ENCODE measurements at regions not wholly inside any gene's neighbourhood (a gene's known extent, or its start where the extent isn't known, plus 50 kb on each side); places are given as distances from the start of the nearest gene placed in this dataset.
A peak's percentile ranks its signal among the peaks of the same experiment; 100 is the strongest.

DNA sequence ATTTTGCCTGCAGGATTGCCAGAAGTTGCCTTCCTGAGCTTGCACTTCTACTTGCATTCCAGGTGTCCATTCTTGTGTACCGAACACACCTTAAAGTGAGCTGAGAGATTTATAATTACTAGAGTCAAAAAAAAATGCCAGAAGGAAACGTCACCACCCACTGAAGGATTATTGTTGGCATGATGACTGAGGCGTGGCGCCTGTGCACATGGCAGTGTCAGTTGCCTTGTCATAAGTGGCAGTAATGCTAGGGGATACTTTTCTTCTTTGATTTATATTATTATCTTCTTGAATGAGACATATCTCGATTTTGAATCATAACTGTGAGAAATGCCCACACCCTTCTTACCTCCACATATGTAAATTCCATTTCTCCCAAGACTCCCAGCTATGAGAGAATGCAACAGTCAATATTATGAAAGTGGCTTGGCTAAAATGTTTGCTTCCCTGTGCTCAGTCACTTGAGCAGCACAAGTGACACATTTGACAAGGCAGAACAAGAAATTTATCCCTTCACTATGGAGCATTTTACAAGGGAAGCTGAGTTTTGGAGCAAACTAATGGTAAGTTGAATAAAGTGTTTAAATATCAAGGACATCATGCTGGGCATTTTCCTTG, 149.5 kb upstream of the SASH1 start:
- peak; percentile 25 for DNase-seq (ENCODE audit: low spot score)

DNA sequence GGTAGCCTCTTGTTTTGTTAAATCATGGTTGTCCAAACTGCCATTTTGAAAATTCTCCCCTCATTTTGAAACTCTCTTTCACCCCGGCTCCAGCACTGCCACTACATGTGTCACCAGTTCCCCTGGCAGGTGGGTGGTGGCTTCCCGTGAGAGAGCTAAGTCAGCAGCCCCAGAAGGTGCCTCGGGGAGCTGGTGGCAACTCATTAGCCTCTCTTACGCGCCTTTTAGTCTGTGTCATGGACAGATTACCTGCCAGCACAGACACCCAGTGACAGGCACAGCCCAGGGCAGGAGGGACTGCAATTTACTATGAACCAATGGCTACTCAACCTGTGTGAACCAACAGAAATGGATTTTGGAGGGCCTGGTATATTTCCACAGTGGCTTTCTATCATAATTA, 147.1 kb upstream of the SASH1 start:
- no peak for FAIRE-seq

More for the DNA sequence above, 149.5 kb upstream of the SASH1 start:
- FAIRE-seq = no peak

DNA sequence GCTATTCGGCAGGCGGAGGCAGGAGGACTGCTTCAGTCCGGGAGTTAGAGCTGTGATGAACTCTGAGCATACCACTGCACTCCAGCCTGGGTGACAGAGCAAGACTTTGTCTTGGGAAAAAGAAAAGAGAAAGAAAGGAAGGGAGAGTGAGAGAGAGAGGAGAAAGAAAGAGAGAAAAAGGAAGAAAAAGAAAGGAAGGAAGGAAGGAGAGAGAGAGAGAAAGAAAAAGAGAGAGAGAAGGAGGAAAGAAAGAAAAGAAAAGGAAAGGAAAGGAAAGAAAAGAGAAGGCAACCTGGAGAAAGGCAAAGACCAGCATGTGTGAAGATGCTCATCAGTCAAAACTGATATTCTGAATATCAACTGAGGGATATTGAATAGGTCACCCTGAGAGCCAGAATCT, 143.1 kb upstream of the SASH1 start:
- FAIRE-seq = no peak

More for the DNA sequence above, 147.1 kb upstream of the SASH1 start:
- DNase-seq (ENCODE audit: low spot score) = no peak

DNA sequence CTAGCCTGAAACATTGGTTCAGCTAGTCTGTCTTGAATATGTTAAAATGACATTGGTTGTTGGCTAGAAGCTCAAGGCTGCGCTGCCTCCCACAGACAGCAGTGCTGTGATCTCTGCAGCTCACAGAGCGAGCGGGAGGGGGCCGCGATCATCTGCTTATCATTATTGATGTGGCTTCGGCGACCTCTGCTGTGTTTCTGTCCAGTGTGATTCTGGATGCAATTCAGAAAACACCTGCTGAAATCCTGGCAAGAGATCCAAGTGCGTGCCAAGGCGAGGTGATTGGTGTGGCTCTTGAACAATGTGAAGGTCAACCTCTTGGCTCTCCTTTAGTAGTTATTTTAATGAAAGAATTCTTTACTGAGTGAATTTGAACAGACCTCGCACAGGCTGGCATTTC, 142.3 kb upstream of the SASH1 start:
- no peak for DNase-seq (ENCODE audit: low spot score)

More for the DNA sequence above, 143.1 kb upstream of the SASH1 start:
- no peak for DNase-seq (ENCODE audit: low spot score)

DNA sequence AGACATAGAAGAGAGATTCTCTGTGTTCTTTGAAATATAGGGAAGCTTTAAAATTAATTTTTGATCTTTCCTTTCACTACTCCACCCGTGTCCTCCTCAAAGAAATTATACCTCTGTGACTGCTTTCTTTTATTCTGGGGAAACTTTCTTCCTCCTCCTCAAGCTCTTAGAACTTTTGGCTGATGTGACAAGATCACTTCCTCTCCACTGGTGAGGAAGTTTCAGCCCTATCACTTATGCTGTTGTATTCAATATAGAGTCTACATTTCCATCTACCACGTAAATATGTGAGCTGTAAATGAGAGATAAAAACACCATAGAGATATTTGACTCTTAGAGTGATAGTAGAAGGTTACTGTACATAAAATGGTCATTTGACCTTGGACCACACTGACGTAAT, 141.9 kb upstream of the SASH1 start:
- DNase-seq (ENCODE audit: low spot score) = no peak
- FAIRE-seq = no peak

More for the DNA sequence above, 142.3 kb upstream of the SASH1 start:
- no peak for FAIRE-seq

DNA sequence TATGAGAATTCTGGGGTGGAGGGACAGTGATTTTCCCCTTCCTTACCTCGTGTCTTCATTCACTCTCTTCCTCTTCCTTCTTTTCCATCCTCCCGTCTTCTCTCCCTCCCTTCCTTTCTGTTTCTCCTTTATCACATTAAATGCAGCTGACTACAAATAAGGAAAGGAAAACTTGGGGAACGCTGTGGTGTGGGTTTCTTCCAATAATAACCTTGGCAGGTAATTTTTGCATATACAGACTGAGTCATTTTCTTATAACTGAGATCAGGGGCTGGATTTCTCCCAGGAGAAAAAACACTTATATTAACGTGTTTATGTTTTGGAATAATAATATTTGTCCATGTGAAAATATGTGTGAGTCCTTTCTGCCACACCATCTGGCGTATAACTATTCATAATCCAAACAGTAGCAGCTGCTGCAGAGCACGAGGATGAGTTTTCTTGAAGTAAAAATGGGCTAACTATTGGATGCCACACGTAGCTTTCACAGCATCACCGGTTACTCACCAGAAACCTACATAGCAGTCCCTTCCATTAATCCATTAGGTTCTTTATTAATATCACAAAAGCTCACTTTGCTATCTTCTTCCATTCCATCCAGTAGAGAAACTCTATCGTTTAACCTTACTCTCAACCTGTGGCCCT, 139.2 kb upstream of the SASH1 start:
- no peak for FAIRE-seq
- DNase-seq (ENCODE audit: low spot score) = no peak

DNA sequence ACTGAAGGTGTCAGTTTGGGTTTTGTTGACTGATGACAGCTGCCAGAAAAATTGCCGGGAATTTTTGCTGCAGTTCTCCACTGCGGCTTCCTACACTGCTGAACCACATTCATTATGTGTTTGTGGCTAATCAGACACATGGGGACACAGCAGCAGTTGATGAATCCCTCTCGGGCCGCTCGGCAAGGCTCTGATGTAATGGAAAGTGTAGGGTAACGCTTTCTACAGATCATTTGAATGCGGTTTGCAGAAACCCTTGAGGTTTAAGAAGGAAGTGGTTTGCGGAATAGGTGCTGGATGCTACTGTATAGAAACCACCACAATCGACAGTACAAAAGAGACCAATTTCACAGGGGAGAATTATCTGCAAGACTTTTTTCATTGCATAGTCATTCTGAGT, 138.7 kb upstream of the SASH1 start:
- DNase-seq (ENCODE audit: low spot score) (peak; percentile 61), FAIRE-seq (peak; percentile 42)

DNA sequence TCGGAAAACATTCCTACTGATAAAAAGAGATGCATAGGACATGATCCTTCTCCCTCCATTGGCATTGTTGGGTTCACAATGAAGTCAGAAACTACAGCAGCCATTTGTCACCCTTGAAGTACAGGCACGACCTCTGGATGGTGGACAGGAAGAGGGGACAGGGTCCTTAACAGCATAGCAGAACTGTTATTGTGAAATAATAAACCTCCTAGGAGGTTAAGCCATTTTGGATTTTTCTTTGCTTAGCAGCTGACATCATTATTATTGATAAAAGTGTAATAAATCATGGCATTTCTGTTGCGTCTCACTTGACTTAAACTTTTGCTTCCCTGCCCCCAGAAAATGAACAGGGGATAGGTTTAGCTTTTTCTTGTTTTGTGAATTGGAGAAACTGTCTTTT, 134.3 kb upstream of the SASH1 start:
- no peak for FAIRE-seq
- no peak for DNase-seq (ENCODE audit: low spot score)

DNA sequence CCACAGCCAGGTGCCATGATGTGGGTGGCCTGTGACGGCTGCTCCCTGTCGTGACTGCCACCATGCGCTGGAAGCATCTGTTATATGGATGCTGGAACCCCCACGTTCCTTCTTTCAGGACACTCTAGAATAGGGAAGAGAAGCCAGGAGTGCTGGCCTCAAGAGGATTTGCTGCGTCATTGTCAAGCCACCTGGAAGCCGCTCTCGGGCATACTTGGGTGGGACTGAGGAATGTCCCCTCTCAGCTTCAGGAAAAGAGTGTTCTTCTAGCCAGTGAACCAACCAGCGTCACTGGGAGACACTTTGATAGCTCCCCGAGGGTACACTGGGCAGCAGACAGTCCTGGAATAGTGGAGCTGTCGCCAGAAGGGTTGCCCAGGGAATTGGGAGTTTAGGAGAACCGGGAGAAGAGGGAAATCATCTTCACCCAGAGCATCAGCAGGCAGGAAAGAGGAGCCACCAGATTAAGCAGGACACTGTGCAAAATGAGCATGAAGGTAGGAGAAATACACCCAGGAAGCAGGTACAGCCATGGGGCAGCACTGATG, 130.8 kb upstream of the SASH1 start:
- DNase-seq (ENCODE audit: low spot score) = no peak
- no peak for FAIRE-seq

DNA sequence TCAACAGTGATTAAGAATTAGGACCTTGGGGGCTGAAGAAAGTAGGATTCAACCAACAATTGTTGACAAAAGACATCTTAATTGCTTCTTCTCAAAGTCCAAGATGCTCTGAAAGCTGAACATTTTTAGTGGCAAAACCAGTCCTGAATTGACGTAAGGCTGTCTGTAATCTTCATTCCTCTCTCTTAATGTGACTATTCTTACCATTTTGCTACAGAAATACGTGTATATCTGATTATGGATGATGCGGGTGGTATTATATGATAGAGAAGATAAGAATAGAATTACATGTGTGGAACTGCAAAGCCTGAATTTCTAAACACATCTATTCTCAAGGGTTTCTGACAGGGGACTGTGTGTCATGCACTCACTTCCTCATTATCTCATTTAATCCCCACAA, 130.3 kb upstream of the SASH1 start:
- FAIRE-seq (no peak), DNase-seq (ENCODE audit: low spot score) (no peak)

DNA sequence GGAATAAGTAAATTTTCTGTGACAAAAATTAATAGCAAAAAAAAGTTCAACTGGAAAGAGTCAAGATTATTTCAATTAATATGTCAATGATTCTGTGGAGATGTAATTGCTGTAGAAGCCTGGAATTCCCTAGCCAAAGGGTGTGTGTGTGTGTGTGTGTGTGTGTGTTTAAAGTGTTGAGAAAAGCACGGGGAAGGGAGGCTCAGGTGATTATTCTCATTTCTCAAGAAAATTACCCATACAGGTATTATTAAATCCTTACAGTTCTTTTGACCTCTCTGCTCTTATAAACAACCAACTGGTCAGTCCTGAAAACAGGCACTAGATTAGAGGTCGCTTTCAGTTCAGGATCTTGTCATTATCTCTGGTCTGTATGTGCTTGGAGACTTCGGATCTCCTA, 129.3 kb upstream of the SASH1 start:
- FAIRE-seq (no peak), DNase-seq (ENCODE audit: low spot score) (no peak)

DNA sequence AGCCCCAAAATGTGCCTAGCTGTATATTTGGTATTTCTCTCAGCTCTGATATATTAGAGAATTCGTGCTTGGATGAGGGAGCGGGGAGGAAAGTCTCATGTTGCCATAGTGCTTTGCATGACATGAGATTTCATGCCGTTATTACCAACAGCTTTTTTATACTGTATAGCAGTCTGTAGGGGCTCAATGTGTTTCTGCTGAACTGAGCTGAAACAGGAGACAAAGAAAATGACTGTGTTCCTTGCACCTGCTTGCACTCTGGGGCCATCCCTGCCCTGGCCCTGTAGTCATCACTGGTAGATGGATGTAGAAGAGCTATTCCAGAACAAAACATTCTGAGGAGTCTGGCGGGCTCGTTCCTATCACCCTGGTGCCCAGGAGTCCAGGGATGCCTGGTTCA, 128.0 kb upstream of the SASH1 start:
- DNase-seq (ENCODE audit: low spot score) (no peak), FAIRE-seq (no peak)

DNA sequence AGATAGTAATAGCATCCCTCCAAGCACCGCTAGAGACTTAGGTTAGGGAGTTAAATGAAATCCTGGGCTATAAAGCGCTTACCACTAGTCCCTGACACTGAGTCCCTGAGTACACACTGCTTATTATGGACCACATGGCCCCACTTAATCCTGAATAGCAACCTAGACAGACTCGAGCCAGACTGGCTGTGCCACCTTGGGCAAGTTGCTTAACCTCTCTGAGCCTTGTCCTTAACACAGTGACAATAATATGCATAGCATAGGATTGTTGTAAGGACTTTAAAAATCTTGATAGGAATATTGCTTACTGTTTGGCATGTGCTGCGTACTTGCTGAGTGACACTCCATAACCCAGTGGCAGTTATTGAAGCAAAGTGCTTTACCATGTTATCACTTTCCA, 125.6 kb upstream of the SASH1 start:
- FAIRE-seq (no peak), DNase-seq (ENCODE audit: low spot score) (no peak)

DNA sequence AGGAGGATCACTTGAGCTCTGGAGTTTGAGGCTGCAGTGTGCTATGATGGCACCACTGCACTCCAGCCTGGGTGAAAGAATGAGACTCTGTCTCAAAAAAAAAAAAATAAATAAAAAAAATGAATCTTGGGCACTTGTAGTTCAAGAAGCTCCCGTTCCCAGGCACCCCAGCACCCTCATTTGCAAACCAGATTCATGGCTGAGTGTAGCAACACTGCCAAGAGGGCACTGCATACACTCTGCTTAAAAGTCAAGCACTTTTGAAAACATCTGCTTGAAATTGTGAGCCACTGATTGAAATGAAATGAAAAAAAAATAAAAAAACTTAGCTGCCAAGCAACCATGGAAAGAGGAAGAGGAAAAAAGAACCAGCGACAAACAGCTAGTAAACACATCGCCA, 124.7 kb upstream of the SASH1 start:
- DNase-seq (ENCODE audit: low spot score) (no peak), FAIRE-seq (no peak)

DNA sequence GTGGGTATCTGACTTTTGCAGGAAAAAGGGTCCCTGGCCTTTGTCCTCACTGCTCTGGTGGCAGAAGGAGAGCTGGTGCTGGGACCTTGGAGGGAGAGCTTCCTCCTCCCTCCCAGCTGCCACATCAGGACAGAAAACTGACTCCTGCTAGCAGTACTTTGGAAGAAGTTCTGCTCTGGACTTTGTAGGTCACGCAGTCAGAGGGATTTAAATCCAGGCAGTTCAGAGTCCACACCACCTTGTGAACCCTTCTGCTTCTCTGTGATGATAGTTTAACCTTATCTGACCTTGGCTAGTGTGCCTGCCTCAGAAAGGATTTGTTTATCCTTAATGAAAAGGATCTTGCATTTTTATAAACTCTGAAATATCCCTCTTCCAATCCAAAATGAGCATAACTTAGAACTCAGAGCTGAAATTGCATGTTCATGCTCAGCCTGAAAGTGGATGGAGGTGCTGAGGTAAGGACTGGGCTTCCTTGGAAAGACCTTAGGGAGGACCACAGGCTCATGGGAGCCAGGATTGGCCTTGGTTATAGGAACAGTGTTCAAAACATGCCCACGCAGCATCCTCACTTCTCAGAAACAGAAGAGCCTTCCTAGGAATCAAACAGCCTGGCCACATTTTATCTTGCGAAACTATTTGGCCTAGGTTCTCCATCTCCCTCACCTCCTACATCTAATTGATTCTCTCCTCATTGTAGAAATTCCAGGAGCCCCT, 123.9 kb upstream of the SASH1 start:
- DNase-seq (ENCODE audit: low spot score) (no peak), FAIRE-seq (no peak)

DNA sequence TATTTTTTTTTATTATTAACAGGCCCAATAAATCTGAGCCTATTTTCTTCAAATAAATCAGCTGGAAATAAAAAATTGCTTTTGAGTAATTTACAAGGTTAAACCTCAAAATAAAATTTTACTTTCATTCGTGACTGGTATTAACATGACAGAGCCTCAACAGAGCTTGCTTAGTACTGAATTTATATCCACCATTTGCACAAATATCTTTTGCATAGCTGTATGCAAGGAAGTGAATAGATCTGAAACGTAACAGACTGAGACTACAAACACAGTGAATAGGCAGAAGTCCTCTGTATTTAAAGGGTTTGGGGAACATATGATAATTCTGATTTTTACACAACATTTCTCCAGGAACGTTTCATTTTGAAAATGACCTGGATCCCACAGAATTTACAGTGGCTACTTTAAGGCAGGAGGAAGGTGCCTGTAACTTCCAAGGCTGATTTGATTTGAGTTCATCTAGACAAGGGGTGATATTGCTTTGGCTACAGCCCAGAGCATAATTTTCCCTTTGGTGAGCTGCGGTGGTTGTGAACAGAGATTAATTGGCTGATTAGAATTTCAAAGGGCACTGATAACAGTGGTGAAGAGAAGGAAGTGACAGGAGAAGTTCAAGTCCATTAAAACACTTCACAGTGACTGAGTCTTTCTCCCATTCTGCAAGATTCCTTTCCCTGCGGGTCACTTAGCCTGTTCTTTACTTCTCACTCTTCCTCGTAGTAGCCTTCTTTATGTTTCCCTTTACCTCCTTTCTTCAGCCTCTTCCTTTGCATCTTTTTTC, 121.2 kb upstream of the SASH1 start:
- DNase-seq (ENCODE audit: low spot score) (no peak), FAIRE-seq (no peak)

DNA sequence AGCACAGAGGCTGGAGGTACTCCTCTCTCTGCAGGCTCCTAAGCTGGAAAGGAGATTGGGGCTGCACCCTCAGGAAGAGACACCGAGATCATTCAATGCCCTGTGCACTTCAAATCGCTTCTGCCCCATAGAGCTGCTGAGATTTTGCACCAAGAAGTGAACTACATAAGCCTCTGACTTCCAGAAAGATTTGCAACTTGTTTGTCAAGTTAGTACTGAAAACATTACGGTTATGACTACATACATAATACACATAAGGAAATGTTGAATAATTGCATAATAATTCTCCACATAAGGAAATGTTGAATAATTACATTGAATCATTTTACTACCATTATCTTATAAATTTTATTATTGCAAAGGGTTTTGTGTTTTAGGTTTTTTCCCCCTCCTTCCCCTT, 120.3 kb upstream of the SASH1 start:
- DNase-seq (ENCODE audit: low spot score) (no peak), FAIRE-seq (no peak)

DNA sequence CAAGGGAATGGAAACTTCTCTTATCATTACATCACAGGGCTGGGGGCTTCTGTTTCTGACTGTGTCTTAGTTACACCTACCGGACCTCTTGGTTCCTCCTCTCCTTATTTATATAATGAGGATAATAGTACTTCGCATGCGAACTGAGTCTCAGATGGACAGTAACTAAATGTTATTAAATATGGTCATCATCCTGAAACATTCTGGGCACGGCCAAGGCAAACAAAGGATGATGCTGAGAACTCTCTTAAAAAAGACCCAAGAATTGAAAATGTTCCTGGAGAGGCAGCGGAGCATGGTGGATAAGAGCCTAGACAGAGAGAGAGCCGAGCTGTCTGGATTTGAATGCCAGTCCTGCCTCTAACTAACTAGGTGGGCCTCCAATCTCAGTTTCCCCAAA, 119.8 kb upstream of the SASH1 start:
- DNase-seq (ENCODE audit: low spot score) = no peak
- FAIRE-seq = no peak

DNA sequence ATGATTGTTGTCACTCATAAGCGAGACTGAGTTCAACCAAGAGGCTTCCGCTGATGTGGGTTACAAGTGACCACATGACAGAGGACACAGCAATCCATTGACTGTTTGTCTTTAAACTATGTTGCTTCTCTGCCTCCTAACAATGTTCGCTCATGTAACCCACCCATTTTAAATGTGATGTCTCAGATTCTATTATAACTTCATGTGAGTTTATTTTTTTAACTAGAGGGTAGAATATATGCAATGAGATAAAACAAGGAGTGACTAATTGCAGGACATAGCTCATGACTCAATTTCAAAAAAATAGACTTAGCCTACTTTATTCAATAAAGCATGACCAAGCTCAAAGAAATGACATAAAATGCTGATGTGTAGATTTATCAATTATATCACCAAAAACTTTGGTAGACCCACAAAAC, 119.2 kb upstream of the SASH1 start:
- DNase-seq (ENCODE audit: low spot score) = no peak
- FAIRE-seq = no peak

DNA sequence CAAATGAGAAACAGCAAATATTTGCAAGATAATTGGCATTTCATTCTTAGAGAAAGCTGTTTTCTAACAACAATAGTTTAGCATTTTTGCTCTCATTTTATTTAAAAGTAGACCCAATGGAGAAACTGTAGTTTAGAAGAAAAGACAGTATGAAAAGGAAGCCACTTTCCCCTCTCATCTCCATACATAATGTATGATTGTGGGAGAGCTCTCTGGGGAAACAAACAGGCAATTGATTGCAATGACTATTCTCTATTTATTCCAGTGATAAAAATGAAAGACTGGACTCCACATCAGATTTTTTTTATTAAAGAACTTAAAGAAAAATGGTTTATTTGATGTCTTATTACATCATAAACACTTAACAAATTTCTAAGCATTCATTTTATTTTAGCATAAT, 116.8 kb upstream of the SASH1 start:
- FAIRE-seq (no peak), DNase-seq (ENCODE audit: low spot score) (no peak)

DNA sequence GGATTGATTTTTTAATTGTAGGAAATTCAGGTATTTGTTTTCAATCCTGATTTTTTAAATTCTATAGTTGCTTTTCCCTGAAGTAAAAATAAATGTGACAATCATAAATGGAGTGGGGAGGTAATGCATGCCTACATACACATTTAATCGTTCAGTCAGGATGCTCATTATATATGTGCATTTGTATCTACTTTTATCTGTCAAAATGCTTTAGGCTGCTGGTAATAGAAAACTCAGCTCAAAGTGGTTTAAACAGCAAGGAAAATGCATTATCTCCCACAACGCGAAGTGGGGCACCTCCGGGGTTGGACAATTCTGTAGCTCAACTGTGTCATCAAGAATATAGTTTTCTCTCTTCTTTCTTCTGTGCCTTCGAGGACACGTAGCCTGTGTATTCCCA, 116.4 kb upstream of the SASH1 start:
- DNase-seq (ENCODE audit: low spot score) (no peak), FAIRE-seq (no peak)

DNA sequence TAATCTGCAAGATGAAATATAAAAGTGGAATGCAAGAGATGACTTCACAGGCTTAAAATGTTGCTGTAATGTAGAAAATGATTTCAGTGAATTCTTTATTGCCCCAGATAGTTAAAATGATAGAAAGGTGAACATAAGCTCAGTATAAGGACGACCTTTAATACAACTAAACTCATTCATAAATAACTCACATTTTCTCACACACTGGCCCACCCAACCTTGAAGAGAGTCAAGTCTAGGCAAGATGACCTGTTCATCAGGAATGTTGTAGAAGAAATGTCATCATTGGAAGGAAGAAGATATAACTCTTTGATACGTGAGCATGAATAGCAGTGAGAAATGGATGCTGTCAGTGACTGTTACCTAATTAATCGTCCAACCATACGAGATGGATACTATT, 111.1 kb upstream of the SASH1 start:
- DNase-seq (ENCODE audit: low spot score) (peak; percentile 30), FAIRE-seq (no peak)
